ENCODE measurements at regions not wholly inside any gene's neighbourhood (a gene's known extent, or its start where the extent isn't known, plus 50 kb on each side); places are given as distances from the start of the nearest gene placed in this dataset.

DNA sequence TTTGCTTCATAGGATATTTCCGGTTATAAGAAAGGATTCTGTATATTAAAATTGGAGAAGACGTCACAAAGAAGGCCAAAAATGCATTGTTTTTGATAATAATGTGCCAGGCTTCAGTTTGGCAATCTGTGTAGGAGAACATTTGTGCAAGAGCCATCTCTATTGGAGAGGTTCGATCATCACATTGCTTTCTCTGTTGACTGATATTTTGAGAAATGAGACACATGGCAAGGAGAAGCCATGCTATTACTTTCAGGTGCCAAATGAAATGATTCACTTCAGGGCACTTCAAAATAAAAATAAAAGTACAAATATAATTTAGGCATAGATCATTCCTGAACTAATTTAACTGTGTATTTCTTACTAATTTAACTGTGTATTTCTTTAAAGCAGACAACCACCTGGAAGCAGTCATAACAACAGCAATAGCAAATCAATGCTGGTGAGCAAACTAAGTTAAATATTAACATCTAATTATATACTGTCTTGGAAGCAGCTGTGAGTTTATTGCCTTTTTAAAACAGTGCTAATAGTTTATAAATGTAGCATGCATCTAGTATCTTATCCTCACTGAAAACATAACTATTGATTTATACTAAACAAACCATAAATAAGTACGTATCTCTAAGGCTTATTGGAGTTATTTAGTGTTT, 50.2 kb upstream of the CHST9 start:
- no peaks in the 10 kb centered on the region for H3K9me3 ChIP-seq
- no peaks in the 10 kb centered on the region for H3K4me1 ChIP-seq
- H3K36me3 ChIP-seq, result no peaks in the 10 kb centered on the region
- no peak overlapping the region for H3K4me3 ChIP-seq
- 46 to 56% methylated on average over 4 of the region's 4 CpGs for WGBS, 2 donors (ENCODE audit: low coverage in 1 of 2)
- no peak overlapping the region for H3K27ac ChIP-seq
- ATAC-seq, result no peak
- no peaks in the 10 kb centered on the region for H3K27me3 ChIP-seq
- TF ChIP-seq POLR2AphosphoS5 (IDR thresholded peaks at IDR 0.05) (no peak), EP300 (IDR thresholded peaks at IDR 0.05) (no peak), POLR2A (IDR thresholded peaks at IDR 0.05) (no peak)
- TF ChIP-seq, protein P1, sequence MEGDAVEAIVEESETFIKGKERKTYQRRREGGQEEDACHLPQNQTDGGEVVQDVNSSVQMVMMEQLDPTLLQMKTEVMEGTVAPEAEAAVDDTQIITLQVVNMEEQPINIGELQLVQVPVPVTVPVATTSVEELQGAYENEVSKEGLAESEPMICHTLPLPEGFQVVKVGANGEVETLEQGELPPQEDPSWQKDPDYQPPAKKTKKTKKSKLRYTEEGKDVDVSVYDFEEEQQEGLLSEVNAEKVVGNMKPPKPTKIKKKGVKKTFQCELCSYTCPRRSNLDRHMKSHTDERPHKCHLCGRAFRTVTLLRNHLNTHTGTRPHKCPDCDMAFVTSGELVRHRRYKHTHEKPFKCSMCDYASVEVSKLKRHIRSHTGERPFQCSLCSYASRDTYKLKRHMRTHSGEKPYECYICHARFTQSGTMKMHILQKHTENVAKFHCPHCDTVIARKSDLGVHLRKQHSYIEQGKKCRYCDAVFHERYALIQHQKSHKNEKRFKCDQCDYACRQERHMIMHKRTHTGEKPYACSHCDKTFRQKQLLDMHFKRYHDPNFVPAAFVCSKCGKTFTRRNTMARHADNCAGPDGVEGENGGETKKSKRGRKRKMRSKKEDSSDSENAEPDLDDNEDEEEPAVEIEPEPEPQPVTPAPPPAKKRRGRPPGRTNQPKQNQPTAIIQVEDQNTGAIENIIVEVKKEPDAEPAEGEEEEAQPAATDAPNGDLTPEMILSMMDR (IDR thresholded peaks at IDR 0.05), result no peak
